ENCODE measurements at regions not wholly inside any gene's neighbourhood (a gene's known extent, or its start where the extent isn't known, plus 50 kb on each side); places are given as distances from the start of the nearest gene placed in this dataset.

- no peak for TF ChIP-seq EZH2 (IDR thresholded peaks at IDR 0.05; ENCODE audit: low read length, missing control alignments)
- no peak for TF ChIP-seq CTCF (conservative IDR thresholded peaks at IDR 0.05 in 1 of 2, IDR thresholded peaks at IDR 0.05 in 1 of 2; ENCODE audit: low read depth in 1 of 2, low read length in 2 of 2)
These were observed 918.4 kb downstream of the MCTP2 start for GRCh38 chr15:95149771-95150170.

Measured in fibroblast of lung (primary cell).